ENCODE measurements at regions not wholly inside any gene's neighbourhood (a gene's known extent, or its start where the extent isn't known, plus 50 kb on each side); places are given as distances from the start of the nearest gene placed in this dataset.
"Not testable (repeated sequence)": the region's sequence is repeated elsewhere in the genome, so short reads cannot be mapped to it uniquely, and the experiment has no call there.

DNA sequence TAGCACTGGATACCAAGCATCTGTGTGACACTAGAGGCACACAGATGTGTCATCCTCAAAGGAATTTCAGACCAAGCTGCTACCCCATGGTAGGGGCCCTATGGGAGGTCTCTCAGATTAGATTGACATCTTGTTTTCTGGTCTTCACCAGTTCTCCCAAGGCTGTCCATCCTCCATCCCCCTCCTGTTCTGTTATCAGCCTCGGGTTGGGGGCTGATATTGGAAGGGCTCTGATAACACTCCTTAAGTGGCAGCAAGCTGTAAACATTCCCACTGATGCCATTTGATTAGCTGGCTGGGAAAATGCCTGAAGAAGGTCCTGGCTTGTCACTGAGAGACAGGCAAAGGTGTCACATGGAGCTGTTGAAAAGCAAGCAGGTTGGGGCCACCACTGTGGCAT lies 185.9 kb upstream of the RBM19 start:
- intact Hi-C loops (cut with micrococcal nuclease; ENCODE audit: unreplicated experiment), result no loop called here
- no TSS peak for BruUV-seq (replicated peaks)

DNA sequence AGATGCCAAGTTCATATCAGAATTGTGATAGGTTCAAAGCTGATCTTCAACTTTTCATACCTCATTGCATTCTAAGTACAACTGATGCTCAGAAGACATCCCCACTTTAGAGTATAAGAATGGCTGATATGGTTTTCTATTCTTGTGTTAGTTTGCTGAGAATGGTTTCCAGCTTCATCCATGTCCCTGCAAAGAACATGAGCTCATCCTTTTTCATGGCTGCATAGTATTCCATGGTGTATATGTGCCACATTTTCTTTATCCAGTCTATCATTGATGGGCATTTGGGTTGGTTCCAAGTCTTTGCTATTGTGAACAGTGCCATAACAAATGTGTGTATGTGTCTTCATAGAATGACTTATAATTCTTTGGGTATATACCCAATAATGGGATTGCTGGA lies 184.5 kb upstream of the RBM19 start:
- POLR2A ChIA-PET (ENCODE audit: low non-redundant PET); H3K4me1 ChIP-seq (ENCODE audit: insufficient read depth, low read length, poor library complexity, severe bottlenecking); BruUV-seq (replicated peaks); H3K4me3 ChIP-seq (ENCODE audit: low read depth, low read length, poor library complexity, severe bottlenecking); CTCF ChIA-PET; H3K36me3 ChIP-seq (ENCODE audit: insufficient read depth, low read length, poor library complexity, severe bottlenecking); H3K27me3 ChIP-seq (replicated peaks; ENCODE audit: insufficient read depth, low read depth, low read length, poor library complexity); intact Hi-C loops (cut with micrococcal nuclease; ENCODE audit: unreplicated experiment); H3K27ac ChIP-seq (ENCODE audit: low read depth, low read length, poor library complexity, severe bottlenecking); DNase-seq (ENCODE audit: low spot score); H3K9me3 ChIP-seq (ENCODE audit: low read depth, low read length, poor library complexity, severe bottlenecking): not testable (repeated sequence)

More for the DNA sequence above, 185.9 kb upstream of the RBM19 start:
- Histone ChIP-seq H3K27ac (ENCODE audit: low read depth, low read length, poor library complexity, severe bottlenecking) (no peak overlapping the region), H3K9me3 (ENCODE audit: low read depth, low read length, poor library complexity, severe bottlenecking) (no peaks in the 10 kb centered on the region), H3K4me1 (ENCODE audit: insufficient read depth, low read length, poor library complexity, severe bottlenecking) (no peaks in the 10 kb centered on the region), H3K27me3 (replicated peaks; ENCODE audit: insufficient read depth, low read depth, low read length, poor library complexity) (no peaks in the 10 kb centered on the region), H3K36me3 (ENCODE audit: insufficient read depth, low read length, poor library complexity, severe bottlenecking) (no peaks in the 10 kb centered on the region), H3K4me3 (ENCODE audit: low read depth, low read length, poor library complexity, severe bottlenecking) (no peak overlapping the region)
- TF ChIP-seq, protein P1, sequence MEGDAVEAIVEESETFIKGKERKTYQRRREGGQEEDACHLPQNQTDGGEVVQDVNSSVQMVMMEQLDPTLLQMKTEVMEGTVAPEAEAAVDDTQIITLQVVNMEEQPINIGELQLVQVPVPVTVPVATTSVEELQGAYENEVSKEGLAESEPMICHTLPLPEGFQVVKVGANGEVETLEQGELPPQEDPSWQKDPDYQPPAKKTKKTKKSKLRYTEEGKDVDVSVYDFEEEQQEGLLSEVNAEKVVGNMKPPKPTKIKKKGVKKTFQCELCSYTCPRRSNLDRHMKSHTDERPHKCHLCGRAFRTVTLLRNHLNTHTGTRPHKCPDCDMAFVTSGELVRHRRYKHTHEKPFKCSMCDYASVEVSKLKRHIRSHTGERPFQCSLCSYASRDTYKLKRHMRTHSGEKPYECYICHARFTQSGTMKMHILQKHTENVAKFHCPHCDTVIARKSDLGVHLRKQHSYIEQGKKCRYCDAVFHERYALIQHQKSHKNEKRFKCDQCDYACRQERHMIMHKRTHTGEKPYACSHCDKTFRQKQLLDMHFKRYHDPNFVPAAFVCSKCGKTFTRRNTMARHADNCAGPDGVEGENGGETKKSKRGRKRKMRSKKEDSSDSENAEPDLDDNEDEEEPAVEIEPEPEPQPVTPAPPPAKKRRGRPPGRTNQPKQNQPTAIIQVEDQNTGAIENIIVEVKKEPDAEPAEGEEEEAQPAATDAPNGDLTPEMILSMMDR (conservative IDR thresholded peaks at IDR 0.05; ENCODE audit: low read depth, low read length), result no peak
- no peak for TF ChIP-seq EZH2 (IDR thresholded peaks at IDR 0.05; ENCODE audit: borderline replicate concordance, low read depth, low read length, poor library complexity, severe bottlenecking)
- ChIA-PET CTCF (no interaction called here), POLR2A (ENCODE audit: low non-redundant PET) (no interaction called here)
- no peak for DNase-seq (ENCODE audit: low spot score)

DNA sequence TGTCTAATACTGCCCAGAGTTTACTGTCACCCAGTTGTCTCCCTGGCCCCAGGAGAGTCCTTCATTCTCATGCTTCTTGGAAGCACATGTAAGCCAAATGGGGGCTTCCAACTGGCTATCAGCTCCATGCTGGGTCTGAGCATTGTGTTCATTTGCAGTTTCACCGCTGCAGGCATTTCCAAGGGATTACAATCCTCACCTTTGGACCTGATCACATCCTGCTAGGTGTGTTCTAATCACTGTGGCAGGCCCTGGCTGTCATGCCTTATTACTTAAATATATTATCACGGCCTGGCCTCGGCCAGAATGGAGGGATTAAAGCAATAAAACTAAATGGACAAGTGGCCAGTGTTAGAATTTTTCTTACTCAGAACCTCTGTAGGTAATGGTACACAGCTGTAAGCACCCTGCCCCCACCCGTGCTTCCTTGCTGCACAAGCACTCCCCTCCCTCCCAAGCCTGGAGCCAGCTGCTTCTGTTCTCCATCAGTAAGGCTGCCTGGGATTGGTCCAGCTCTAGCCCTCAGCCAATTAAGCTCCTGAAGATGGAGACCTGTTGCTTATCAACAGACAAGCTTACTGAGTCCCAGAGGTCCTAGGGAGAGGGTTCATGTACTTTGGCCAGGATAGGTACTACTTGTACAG lies 175.9 kb upstream of the RBM19 start:
- TF ChIP-seq EZH2 (IDR thresholded peaks at IDR 0.05; ENCODE audit: borderline replicate concordance, low read depth, low read length, poor library complexity, severe bottlenecking), result no peak
- TF ChIP-seq, protein P1 (conservative IDR thresholded peaks at IDR 0.05; ENCODE audit: low read depth, low read length), result no peak
- no peak overlapping the region for H3K4me3 ChIP-seq (ENCODE audit: low read depth, low read length, poor library complexity, severe bottlenecking)
- intact Hi-C loops (cut with micrococcal nuclease; ENCODE audit: unreplicated experiment), result no loop called here
- CTCF ChIA-PET, result no interaction called here
- H3K27me3 ChIP-seq (replicated peaks; ENCODE audit: insufficient read depth, low read depth, low read length, poor library complexity), result no peaks in the 10 kb centered on the region
- no peaks in the 10 kb centered on the region for H3K36me3 ChIP-seq (ENCODE audit: insufficient read depth, low read length, poor library complexity, severe bottlenecking)
- H3K9me3 ChIP-seq (ENCODE audit: low read depth, low read length, poor library complexity, severe bottlenecking), result no peaks in the 10 kb centered on the region
- H3K4me1 ChIP-seq (ENCODE audit: insufficient read depth, low read length, poor library complexity, severe bottlenecking), result no peaks in the 10 kb centered on the region
- no peak for DNase-seq (ENCODE audit: low spot score)
- H3K27ac ChIP-seq (ENCODE audit: low read depth, low read length, poor library complexity, severe bottlenecking), result no peak overlapping the region
- no TSS peak for BruUV-seq (replicated peaks)
- POLR2A ChIA-PET (ENCODE audit: low non-redundant PET), result no interaction called here

DNA sequence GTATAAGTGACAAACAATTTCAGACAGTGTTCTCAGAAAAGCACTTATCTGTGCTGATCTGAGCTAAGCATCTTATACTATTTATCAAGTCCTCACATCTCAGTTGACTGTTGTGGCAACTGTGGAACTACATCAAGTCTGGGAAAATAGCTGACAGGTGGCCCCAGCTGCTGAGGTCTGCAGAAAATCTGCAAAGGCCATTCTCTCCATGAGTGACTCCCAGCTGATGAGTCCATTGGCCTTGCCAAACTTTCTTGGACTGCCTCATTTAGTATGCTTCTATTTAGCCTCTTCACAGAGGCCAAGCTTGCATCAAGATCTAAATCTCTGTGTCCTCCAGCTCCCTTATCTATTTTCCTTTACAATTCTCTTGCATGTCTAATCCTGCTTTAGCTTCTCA lies 174.5 kb upstream of the RBM19 start:
- Histone ChIP-seq H3K9me3 (ENCODE audit: low read depth, low read length, poor library complexity, severe bottlenecking) (no peaks in the 10 kb centered on the region), H3K36me3 (ENCODE audit: insufficient read depth, low read length, poor library complexity, severe bottlenecking) (no peaks in the 10 kb centered on the region), H3K27me3 (replicated peaks; ENCODE audit: insufficient read depth, low read depth, low read length, poor library complexity) (no peaks in the 10 kb centered on the region), H3K4me3 (ENCODE audit: low read depth, low read length, poor library complexity, severe bottlenecking) (no peak overlapping the region), H3K4me1 (ENCODE audit: insufficient read depth, low read length, poor library complexity, severe bottlenecking) (no peaks in the 10 kb centered on the region), H3K27ac (ENCODE audit: low read depth, low read length, poor library complexity, severe bottlenecking) (no peak overlapping the region)
- intact Hi-C loops (cut with micrococcal nuclease; ENCODE audit: unreplicated experiment), result no loop called here
- CTCF ChIA-PET, result no interaction called here
- no peak for DNase-seq (ENCODE audit: low spot score)
- no peak for TF ChIP-seq EZH2 (IDR thresholded peaks at IDR 0.05; ENCODE audit: borderline replicate concordance, low read depth, low read length, poor library complexity, severe bottlenecking)
- TF ChIP-seq, protein P1 (conservative IDR thresholded peaks at IDR 0.05; ENCODE audit: low read depth, low read length), result no peak
- no TSS peak for BruUV-seq (replicated peaks)
- POLR2A ChIA-PET (ENCODE audit: low non-redundant PET), result no interaction called here

Data from A673 (cell line).